NCI-H146 treated with DMSO at 0.1 percent for 48 hours (cell line): ENCODE measurements at regions not wholly inside any gene's neighbourhood (a gene's known extent, or its start where the extent isn't known, plus 50 kb on each side); places are given as distances from the start of the nearest gene placed in this dataset.
"Not testable (repeated sequence)": the region's sequence is repeated elsewhere in the genome, so short reads cannot be mapped to it uniquely, and the experiment has no call there.

Experiments used
- DNase-seq: peaks from one replicate; lab custom pipeline; 2025; ENCODE audit not compliant: unreplicated experiment; lab: John Stamatoyannopoulos, UW

DNA sequence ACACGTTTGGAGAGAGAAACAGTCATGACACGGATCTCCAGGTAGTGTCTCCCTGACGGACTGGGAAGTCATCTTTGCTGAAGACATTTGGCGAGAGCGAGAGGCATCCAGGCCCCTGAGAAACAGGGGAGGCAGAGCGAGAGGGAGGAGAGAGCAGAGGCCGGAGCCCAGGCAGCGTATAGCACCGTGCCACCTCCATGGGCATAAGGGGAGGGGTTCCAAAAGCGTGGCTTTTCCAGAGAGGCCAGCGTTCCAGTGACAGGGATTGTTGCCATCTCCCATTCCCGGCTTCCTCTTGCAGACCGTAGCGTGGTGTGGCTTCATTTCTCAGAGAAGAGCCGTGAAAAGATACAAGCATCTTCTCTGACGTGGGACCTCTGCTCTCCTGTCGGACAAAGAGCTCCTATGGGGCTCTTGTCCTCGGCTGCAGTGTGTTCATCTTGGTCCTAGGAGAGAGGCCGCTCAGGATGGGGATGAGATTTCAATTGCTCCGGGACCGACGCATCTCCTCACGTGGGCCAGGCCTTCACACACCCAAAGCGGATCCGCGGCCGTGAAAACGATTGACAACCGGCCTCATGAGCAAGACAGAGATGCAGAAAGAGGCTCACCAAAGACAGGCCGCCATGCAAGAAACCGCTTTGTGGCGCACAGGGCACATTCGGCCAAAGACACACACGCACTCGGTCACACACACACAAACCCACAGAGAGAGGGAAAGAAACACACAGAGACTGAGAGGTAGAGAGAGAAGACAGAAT lies 170.5 kb upstream of the ZNF337 start:
- DNase-seq, result not testable (repeated sequence)

DNA sequence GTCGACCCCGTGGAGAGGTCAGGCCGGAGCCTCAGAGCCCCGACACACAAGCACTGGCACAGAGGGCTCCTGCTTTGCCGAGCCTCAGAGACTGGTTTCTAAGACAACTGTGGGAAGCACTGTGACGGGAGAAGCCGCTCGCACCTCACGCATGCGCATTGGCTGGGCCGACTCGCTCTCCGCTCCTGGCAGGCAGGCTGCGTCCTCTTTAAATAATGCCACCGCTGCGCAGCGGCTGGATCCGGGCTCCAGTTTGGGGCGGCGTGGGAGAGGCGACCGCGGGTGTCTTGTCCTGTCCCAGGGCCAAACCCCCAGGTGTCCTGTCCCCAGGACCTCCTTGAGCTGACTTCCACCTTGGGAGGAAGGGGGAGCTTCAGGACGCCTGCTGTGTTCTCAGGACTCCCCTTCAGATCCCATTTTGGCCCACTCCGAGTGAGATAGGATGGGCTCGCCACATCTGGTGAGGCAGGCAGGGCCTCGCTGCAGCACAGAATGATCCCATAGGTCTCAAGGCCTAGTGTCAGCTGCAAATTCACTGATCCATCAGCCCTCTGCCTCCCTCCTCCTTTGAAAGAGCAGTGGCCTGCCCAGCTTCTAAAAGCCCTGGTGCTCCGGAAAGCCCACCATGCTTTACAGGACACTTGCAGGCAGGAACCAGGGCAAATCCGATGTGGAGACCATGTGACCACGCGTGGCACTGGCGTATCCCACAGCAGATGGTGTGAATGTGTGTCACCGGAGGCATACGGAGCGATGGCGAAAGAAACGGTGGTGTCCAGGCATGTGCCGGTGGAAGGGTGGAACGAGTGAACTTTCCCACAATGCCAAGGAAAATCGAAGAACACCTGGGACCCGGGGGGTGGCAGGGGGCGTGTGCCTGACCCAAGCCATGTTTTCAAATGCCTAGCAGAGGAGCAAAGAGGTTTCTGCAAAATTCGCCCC lies 169.3 kb upstream of the ZNF337 start:
- peak; percentile 18 for DNase-seq

GRCh38 chr20:25864963-25865714 lies 168.5 kb upstream of the ZNF337 start:
- DNase-seq, result not testable (repeated sequence)

GRCh38 chr20:25864326-25864962 lies 167.8 kb upstream of the ZNF337 start:
- DNase-seq, result no peak

DNA sequence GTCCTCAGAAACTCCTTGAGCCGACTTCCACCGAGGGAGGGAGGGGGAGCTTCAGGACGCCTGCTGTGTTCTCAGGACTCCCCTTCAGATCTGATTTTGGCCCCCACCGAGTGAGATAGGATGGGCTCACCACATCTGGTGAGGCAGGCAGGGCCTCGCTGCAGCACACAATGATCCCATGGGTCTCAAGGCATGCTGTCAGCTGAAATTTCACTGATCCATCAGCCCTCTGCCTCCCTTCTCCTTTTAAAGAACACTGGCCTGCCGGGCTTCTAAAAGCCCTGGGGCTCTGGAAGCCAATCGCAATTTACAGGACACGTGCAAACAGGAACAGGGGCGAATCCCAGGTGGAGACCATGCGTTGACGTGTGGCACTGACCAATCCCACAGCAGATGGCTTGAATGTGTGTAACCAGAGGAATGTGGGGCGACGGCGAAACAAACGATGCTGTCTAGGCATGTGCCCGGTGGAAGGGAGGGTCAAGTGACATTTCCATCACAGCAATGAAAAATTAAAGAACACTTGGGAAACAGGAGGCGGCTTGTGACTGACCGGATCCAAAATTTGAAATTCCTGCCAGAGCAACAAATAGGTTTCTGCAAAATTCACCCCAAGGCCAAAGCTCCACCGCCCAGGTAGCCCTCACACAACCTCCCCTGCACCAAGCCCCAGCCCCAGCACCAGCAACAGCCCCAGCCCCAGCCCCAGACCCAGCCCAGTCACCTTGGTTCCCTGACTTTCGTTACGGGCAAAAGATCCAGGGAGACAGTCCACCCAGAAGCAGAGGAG lies 167.1 kb upstream of the ZNF337 start:
- DNase-seq, result no peak

GRCh38 chr20:25862967-25863530 lies 166.4 kb upstream of the ZNF337 start:
- DNase-seq, result peak; percentile 27

DNA sequence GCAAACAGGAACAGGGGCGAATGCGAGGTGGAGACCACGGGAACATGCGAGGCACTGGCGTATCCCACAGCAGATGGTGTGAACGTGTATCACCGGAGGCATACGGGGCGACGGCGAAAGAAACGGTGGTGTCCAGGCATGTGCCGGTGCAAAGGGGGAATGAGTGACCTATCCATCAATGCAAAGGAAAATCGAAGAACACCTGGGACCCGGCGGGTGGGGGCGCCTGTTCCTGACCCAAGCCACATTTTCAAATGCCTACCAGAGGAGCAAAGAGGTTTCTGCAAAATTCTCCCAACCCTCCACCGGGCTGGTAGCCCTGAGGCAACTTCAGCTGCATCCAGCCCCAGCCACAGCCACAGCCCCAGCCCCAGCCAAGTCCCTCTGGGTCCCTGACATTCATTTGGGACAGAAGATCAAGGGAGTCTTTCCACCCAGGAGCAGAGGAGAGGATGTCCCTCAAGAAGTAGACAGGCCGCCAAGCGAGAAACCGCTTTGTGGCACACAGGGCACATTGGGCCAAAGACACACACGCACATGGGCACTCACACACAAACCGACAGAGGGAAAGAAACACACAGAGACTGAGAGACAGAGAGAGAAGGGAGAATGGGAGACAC lies 164.0 kb upstream of the ZNF337 start:
- DNase-seq, result no peak

- DNase-seq, result peak; percentile 18
Observed at GRCh38 chr20:25859649-25860530, 163.2 kb upstream of the ZNF337 start.

GRCh38 chr20:25858495-25859425 lies 162.1 kb upstream of the ZNF337 start:
- DNase-seq, result no peak

GRCh38 chr20:25857091-25857788 lies 160.6 kb upstream of the ZNF337 start:
- DNase-seq, result not testable (repeated sequence)

- DNase-seq, result no peak
Observed at GRCh38 chr20:25856256-25856884, 159.7 kb upstream of the ZNF337 start.

GRCh38 chr20:25855451-25856156 lies 159.0 kb upstream of the ZNF337 start:
- not testable (repeated sequence) for DNase-seq

DNA sequence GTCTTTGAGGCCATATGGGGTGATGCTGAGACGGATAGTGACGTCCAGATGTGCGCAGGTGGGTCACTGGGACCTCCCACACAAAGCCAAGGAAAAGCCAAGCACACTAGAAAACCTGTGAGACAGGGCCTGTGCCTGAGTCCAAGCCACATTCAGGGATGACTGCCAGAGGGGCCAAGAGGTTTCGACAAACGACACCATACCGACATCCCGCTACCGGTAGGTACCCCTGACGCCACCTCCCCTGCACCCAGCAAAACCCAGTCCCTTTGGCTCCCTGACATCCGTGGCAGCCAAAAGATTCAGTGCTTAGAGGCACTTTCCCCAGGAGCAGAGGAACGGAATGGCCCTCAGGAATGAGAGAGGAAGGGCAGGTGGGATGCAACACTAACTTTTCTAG lies 158.0 kb upstream of the ZNF337 start:
- not testable (repeated sequence) for DNase-seq

DNA sequence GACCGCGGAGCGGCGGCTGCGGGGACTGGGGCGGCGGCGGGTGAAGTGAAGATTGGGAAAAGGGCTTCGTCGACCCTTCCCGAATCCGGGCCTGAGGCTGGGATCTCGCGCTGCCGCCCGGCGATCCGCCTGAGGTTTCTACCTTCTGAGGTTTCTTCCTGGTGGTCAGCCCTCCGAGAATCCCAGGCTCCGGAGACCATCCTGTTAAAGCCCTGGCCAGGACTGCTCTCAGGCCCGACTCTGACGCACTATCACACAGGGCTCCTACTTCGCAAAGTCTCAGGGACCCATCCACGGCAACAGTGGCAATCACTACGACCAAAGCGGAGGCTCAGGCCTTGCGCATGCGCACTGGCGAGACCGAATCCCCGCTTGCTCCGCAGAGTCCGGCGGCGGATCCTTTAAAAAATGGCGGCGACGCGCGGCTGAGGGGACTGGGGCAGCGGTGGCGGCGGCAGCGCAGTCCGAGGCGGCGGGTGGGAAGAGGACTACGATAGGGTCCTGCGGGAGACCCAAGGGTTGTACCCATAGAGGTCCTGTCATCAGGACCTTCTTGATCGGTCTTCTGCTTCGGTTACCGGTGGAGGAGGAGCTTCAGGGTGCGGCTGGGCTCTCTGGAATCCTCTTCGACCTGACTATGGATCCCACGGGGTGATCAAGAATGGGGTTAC lies 157.2 kb upstream of the ZNF337 start:
- DNase-seq, result peak; percentile 47
